Thoracic aorta (tissue), 2 donors: ENCODE measurements at regions not wholly inside any gene's neighbourhood (a gene's known extent, or its start where the extent isn't known, plus 50 kb on each side); places are given as distances from the start of the nearest gene placed in this dataset.

ENCODE experiments used
- ATAC-seq: fragments of 150-250 bp; one replicate; pipeline ENCODE4 v1.8.0; 2017; ENCODE audit warnings: low read depth; ENCODE audit not compliant: insufficient number of reproducible peaks, low FRiP score
- DNase-seq: peaks from one replicate; pipeline ENCODE4 v3.0.0-alpha.2; 2020; ENCODE audit warnings: low spot score
- H3K27ac ChIP-seq, 2 donors: fragments of 200-600 bp; sonication (generic); 1 replicate in 1 of 2; 2 replicates in 1 of 2; pipeline ENCODE4 v1.5.1; 2016; ENCODE audit warnings: mild to moderate bottlenecking in 2 of 2, moderate library complexity in 2 of 2
- H3K27me3 ChIP-seq: fragments of 200-600 bp; sonication (generic); replicated peaks from 2 replicates; pipeline ENCODE4 v1.6.0; 2016; ENCODE audit warnings: mild to moderate bottlenecking; ENCODE audit not compliant: insufficient read depth
- H3K36me3 ChIP-seq: fragments of 200-600 bp; sonication (generic); one replicate; pipeline ENCODE4 v1.5.1; 2016
- H3K4me1 ChIP-seq, 2 donors: fragments of 200-600 bp; sonication (generic); 1 replicate in 1 of 2; 2 replicates in 1 of 2; pipeline versions ENCODE4 v1.5.1 to v1.6.0; 2016; ENCODE audit warnings: low read depth in 2 of 2, mild to moderate bottlenecking in 1 of 2; ENCODE audit not compliant: control insufficient read depth in 1 of 2
- H3K4me3 ChIP-seq: fragments of 200-600 bp; sonication (generic); 2 replicates; pipeline ENCODE4 v1.5.1; 2016; ENCODE audit warnings: mild to moderate bottlenecking
- H3K9me3 ChIP-seq: fragments of 200-600 bp; sonication (generic); 2 replicates; pipeline ENCODE4 v1.5.1; 2016
- TF ChIP-seq, protein P1 (sequence below): fragments of 200-600 bp; sonication (generic); IDR thresholded peaks from one replicate; pipeline ENCODE4 v1.5.1; 2019; ENCODE audit warnings: antibody characterized with exemption

DNA sequence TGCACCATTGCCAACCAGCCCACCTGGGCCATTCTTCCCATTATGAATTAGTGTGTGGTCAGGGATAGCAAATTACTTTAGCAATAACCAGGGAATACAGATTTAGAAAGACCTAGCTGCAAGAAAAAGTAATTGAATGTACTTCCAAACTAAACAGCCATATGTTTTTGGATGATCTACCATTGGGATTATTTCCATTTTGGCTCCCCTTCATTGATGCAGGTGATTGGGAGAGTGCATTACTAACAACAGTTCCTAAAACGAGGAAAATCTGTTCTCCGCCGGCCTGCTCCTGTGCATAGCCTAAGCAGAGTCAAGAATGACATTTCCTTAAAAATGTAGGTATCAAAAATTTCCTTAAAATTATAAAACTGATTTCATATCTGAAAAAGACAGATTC lies 58.5 kb downstream of the MAIP1 start:
- Histone ChIP-seq H3K27me3 (no peaks in the 10 kb centered on the region), H3K36me3 (no peaks in the 10 kb centered on the region), H3K4me1 (no peaks in the 10 kb centered on the region), H3K9me3 (no peaks in the 10 kb centered on the region), H3K27ac (no peak overlapping the region), H3K4me3 (no peak overlapping the region)
- no peak for ATAC-seq
- no peak for DNase-seq
- TF ChIP-seq, protein P1, sequence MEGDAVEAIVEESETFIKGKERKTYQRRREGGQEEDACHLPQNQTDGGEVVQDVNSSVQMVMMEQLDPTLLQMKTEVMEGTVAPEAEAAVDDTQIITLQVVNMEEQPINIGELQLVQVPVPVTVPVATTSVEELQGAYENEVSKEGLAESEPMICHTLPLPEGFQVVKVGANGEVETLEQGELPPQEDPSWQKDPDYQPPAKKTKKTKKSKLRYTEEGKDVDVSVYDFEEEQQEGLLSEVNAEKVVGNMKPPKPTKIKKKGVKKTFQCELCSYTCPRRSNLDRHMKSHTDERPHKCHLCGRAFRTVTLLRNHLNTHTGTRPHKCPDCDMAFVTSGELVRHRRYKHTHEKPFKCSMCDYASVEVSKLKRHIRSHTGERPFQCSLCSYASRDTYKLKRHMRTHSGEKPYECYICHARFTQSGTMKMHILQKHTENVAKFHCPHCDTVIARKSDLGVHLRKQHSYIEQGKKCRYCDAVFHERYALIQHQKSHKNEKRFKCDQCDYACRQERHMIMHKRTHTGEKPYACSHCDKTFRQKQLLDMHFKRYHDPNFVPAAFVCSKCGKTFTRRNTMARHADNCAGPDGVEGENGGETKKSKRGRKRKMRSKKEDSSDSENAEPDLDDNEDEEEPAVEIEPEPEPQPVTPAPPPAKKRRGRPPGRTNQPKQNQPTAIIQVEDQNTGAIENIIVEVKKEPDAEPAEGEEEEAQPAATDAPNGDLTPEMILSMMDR, result no peak

DNA sequence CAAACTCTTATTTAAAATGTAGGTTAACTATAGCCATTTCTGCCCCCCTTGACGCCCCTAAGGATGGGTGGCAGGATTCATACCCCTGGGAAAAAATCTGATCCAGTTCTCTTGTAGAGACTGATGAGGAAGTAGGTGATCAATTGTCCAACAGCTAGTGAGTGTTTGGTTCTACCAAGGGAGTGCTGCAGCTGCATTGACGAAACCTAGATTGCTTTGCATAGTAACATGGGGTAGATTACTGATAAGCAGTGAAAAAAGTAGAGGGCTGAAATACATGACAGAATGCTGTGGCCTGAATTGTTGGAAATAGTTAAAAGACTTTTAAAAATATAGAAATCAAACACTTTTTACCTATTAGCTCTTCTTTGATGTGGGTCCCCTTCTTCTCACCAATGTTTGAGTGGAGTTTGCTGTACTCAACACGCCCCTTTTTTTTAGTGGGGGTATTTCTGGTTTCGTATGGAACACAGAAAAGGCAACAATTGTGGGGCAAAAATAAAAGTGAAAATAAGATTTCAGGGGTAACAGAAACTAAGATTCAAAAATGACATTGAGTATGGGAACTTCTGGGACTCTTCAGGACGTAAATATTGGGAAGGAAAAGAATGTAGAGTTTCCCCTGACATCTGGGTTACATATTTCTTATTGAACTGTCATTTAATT lies 66.2 kb downstream of the MAIP1 start:
- H3K27me3 ChIP-seq, result no peaks in the 10 kb centered on the region
- H3K4me3 ChIP-seq, result no peak overlapping the region
- ATAC-seq (no peak), DNase-seq (no peak)
- TF ChIP-seq, protein P1, result no peak
- H3K4me1 ChIP-seq, result no peaks in the 10 kb centered on the region
- H3K36me3 ChIP-seq, result no peaks in the 10 kb centered on the region
- no peak overlapping the region for H3K27ac ChIP-seq
- H3K9me3 ChIP-seq, result no peaks in the 10 kb centered on the region

DNA sequence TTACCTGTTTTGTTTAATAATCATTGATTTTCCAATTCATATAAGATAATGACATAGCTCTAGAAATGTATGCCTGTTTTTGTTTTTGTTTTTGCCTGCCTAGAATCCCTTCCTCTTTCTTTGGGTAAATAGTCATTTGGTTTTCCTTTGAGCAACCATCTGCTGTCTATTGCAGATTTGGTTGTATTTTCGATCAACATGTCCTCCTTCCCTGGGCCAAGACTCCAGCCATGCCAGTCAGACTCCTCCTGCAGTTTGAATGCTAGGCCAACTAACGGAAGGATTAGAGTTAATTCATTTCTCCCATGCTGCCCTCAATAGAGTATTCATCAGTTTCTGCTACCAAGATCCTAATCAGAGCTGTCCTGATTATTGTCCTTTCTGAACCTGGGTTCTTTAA lies 67.1 kb downstream of the MAIP1 start:
- Histone ChIP-seq H3K27ac (no peak overlapping the region), H3K9me3 (no peaks in the 10 kb centered on the region), H3K4me3 (no peak overlapping the region), H3K36me3 (no peaks in the 10 kb centered on the region), H3K4me1 (no peaks in the 10 kb centered on the region), H3K27me3 (no peaks in the 10 kb centered on the region)
- ATAC-seq, result no peak
- no peak for DNase-seq
- TF ChIP-seq, protein P1, result no peak

DNA sequence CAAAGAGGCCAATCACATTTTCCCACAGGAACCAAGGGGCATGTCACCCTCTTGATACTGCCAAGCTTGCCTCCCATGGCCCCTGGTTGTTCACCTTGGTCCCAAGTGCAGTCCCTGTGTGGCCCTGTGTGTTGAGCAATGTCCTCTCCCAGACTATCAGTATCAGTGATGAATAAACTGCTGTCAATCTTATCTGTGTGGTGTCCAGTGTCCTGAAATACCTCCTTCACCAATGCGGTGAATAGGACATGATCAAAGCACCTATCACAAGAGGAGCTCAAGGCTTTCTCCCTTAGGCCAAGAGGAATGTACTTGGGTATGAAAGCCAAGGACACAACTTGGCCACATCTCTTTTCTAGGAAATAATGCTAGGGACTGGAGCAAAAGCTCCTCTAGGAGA lies 68.2 kb downstream of the MAIP1 start:
- TF ChIP-seq, protein P1, result no peak
- Histone ChIP-seq H3K4me3 (no peak overlapping the region), H3K9me3 (no peaks in the 10 kb centered on the region), H3K4me1 (no peaks in the 10 kb centered on the region), H3K27me3 (no peaks in the 10 kb centered on the region), H3K27ac (no peak overlapping the region), H3K36me3 (no peaks in the 10 kb centered on the region)
- ATAC-seq (no peak), DNase-seq (no peak)

DNA sequence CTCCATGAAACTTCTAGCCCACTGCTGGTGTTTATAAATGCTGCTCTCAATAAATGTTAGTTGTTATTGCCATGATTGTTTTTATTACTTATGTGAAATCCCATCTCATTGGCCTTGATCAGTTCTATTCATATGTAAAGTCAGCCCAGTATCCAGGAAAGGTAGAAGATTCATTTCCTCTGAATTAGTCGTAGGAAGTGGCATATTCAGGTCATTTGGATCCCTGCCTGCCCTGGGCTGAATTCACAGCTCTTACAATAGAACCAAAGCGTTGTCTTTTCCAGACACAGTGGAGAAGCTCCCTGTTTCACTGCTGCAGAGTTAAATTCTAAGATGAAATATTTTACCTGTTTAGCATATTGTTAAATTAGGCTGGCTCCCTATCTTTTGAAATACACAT lies 70.3 kb downstream of the MAIP1 start:
- H3K4me1 ChIP-seq, result no peaks in the 10 kb centered on the region
- DNase-seq (no peak), ATAC-seq (no peak)
- H3K36me3 ChIP-seq, result no peaks in the 10 kb centered on the region
- H3K27ac ChIP-seq, result no peak overlapping the region
- no peak overlapping the region for H3K4me3 ChIP-seq
- no peaks in the 10 kb centered on the region for H3K9me3 ChIP-seq
- H3K27me3 ChIP-seq, result no peaks in the 10 kb centered on the region
- TF ChIP-seq, protein P1, result no peak
